ENCODE measurements at regions not wholly inside any gene's neighbourhood (a gene's known extent, or its start where the extent isn't known, plus 50 kb on each side); places are given as distances from the start of the nearest gene placed in this dataset.

- H3K9ac ChIP-seq (ENCODE audit: low read depth, low read length): no peak overlapping the region
- no peaks in the 10 kb centered on the region for H3K4me1 ChIP-seq (ENCODE audit: insufficient read depth, low read length)
- H3K9me3 ChIP-seq (ENCODE audit: control insufficient read depth, insufficient read depth, low read length): no peaks in the 10 kb centered on the region
- no peaks in the 10 kb centered on the region for H3K36me3 ChIP-seq (ENCODE audit: insufficient read depth, low read length)
Observed at GRCh38 chr17:54482843-54483242, 417.8 kb upstream of the TOM1L1 start.

GRCh38 chr17:54493691-54494090 lies 407.0 kb upstream of the TOM1L1 start:
- no peaks in the 10 kb centered on the region; the same call in 1 of the 2 replicates for H3K4me1 ChIP-seq (ENCODE audit: insufficient read depth, low read length)
- no peaks in the 10 kb centered on the region for H3K9me3 ChIP-seq (ENCODE audit: control insufficient read depth, insufficient read depth, low read length)
- H3K36me3 ChIP-seq (ENCODE audit: insufficient read depth, low read length): no peaks in the 10 kb centered on the region; the same call in 1 of the 2 replicates
- H3K9ac ChIP-seq (ENCODE audit: low read depth, low read length): no peak overlapping the region

- H3K36me3 ChIP-seq (ENCODE audit: insufficient read depth, low read length): no peaks in the 10 kb centered on the region; the same call in 1 of the 2 replicates
- H3K4me1 ChIP-seq (ENCODE audit: insufficient read depth, low read length): no peaks in the 10 kb centered on the region; the same call in 1 of the 2 replicates
- peaks cover 4% of the 10 kb centered on the region; the same call in 1 of the 2 replicates for H3K9me3 ChIP-seq (ENCODE audit: control insufficient read depth, insufficient read depth, low read length)
- H3K9ac ChIP-seq (ENCODE audit: low read depth, low read length): no peak overlapping the region
Observed at GRCh38 chr17:54494721-54495715, 405.6 kb upstream of the TOM1L1 start.

GRCh38 chr17:54505404-54505803 lies 395.2 kb upstream of the TOM1L1 start:
- Histone ChIP-seq H3K36me3 (ENCODE audit: insufficient read depth, low read length) (no peaks in the 10 kb centered on the region), H3K9me3 (ENCODE audit: control insufficient read depth, insufficient read depth, low read length) (no peaks in the 10 kb centered on the region), H3K9ac (ENCODE audit: low read depth, low read length) (no peak overlapping the region), H3K4me1 (ENCODE audit: insufficient read depth, low read length) (no peaks in the 10 kb centered on the region)

- H3K9me3 ChIP-seq (ENCODE audit: control insufficient read depth, insufficient read depth, low read length): no peaks in the 10 kb centered on the region
- H3K9ac ChIP-seq (ENCODE audit: low read depth, low read length): no peak overlapping the region
- H3K4me1 ChIP-seq (ENCODE audit: insufficient read depth, low read length): no peaks in the 10 kb centered on the region
- H3K36me3 ChIP-seq (ENCODE audit: insufficient read depth, low read length): no peaks in the 10 kb centered on the region
Observed at GRCh38 chr17:54518706-54519105, 381.9 kb upstream of the TOM1L1 start.

- H3K9me3 ChIP-seq (ENCODE audit: control insufficient read depth, insufficient read depth, low read length): no peaks in the 10 kb centered on the region
- H3K4me1 ChIP-seq (ENCODE audit: insufficient read depth, low read length): no peaks in the 10 kb centered on the region
- no peaks in the 10 kb centered on the region for H3K36me3 ChIP-seq (ENCODE audit: insufficient read depth, low read length)
- H3K9ac ChIP-seq (ENCODE audit: low read depth, low read length): no peak overlapping the region
Observed at GRCh38 chr17:54521137-54521536, 379.5 kb upstream of the TOM1L1 start.

GRCh38 chr17:54524501-54524900 lies 376.2 kb upstream of the TOM1L1 start:
- Histone ChIP-seq H3K36me3 (ENCODE audit: insufficient read depth, low read length) (no peaks in the 10 kb centered on the region), H3K9me3 (ENCODE audit: control insufficient read depth, insufficient read depth, low read length) (no peaks in the 10 kb centered on the region), H3K4me1 (ENCODE audit: insufficient read depth, low read length) (no peaks in the 10 kb centered on the region), H3K9ac (ENCODE audit: low read depth, low read length) (no peak overlapping the region)

GRCh38 chr17:54527941-54528340 lies 372.7 kb upstream of the TOM1L1 start:
- Histone ChIP-seq H3K9me3 (ENCODE audit: control insufficient read depth, insufficient read depth, low read length) (no peaks in the 10 kb centered on the region), H3K4me1 (ENCODE audit: insufficient read depth, low read length) (no peaks in the 10 kb centered on the region), H3K9ac (ENCODE audit: low read depth, low read length) (no peak overlapping the region), H3K36me3 (ENCODE audit: insufficient read depth, low read length) (no peaks in the 10 kb centered on the region)

GRCh38 chr17:54530398-54530797 lies 370.3 kb upstream of the TOM1L1 start:
- H3K36me3 ChIP-seq (ENCODE audit: insufficient read depth, low read length): no peaks in the 10 kb centered on the region
- H3K4me1 ChIP-seq (ENCODE audit: insufficient read depth, low read length): no peaks in the 10 kb centered on the region
- H3K9me3 ChIP-seq (ENCODE audit: control insufficient read depth, insufficient read depth, low read length): no peaks in the 10 kb centered on the region
- no peak overlapping the region for H3K9ac ChIP-seq (ENCODE audit: low read depth, low read length)

GRCh38 chr17:54536306-54536705 lies 364.3 kb upstream of the TOM1L1 start:
- H3K36me3 ChIP-seq (ENCODE audit: insufficient read depth, low read length): no peaks in the 10 kb centered on the region
- H3K9me3 ChIP-seq (ENCODE audit: control insufficient read depth, insufficient read depth, low read length): no peaks in the 10 kb centered on the region
- no peak overlapping the region for H3K9ac ChIP-seq (ENCODE audit: low read depth, low read length)
- no peaks in the 10 kb centered on the region for H3K4me1 ChIP-seq (ENCODE audit: insufficient read depth, low read length)

- Histone ChIP-seq H3K4me1 (ENCODE audit: insufficient read depth, low read length) (no peaks in the 10 kb centered on the region), H3K9ac (ENCODE audit: low read depth, low read length) (no peak overlapping the region), H3K36me3 (ENCODE audit: insufficient read depth, low read length) (no peaks in the 10 kb centered on the region), H3K9me3 (ENCODE audit: control insufficient read depth, insufficient read depth, low read length) (no peaks in the 10 kb centered on the region)
Observed at GRCh38 chr17:54537656-54538055, 363.0 kb upstream of the TOM1L1 start.

- Histone ChIP-seq H3K36me3 (ENCODE audit: insufficient read depth, low read length) (no peaks in the 10 kb centered on the region), H3K4me1 (ENCODE audit: insufficient read depth, low read length) (no peaks in the 10 kb centered on the region), H3K9ac (ENCODE audit: low read depth, low read length) (no peak overlapping the region), H3K9me3 (ENCODE audit: control insufficient read depth, insufficient read depth, low read length) (no peaks in the 10 kb centered on the region)
Observed at GRCh38 chr17:54544249-54544648, 356.4 kb upstream of the TOM1L1 start.

GRCh38 chr17:54559883-54560282 lies 340.8 kb upstream of the TOM1L1 start:
- no peak overlapping the region for H3K9ac ChIP-seq (ENCODE audit: low read depth, low read length)
- H3K4me1 ChIP-seq (ENCODE audit: insufficient read depth, low read length): no peaks in the 10 kb centered on the region
- H3K36me3 ChIP-seq (ENCODE audit: insufficient read depth, low read length): no peaks in the 10 kb centered on the region
- peaks cover 2% of the 10 kb centered on the region; the same call in 1 of the 2 replicates for H3K9me3 ChIP-seq (ENCODE audit: control insufficient read depth, insufficient read depth, low read length)

- Histone ChIP-seq H3K36me3 (ENCODE audit: insufficient read depth, low read length) (no peaks in the 10 kb centered on the region), H3K9ac (ENCODE audit: low read depth, low read length) (no peak overlapping the region), H3K9me3 (ENCODE audit: control insufficient read depth, insufficient read depth, low read length) (no peaks in the 10 kb centered on the region; the same call in 1 of the 2 replicates), H3K4me1 (ENCODE audit: insufficient read depth, low read length) (no peaks in the 10 kb centered on the region)
Observed at GRCh38 chr17:54608634-54609155, 292.0 kb upstream of the TOM1L1 start.
